NCI-H1930 (cell line): ENCODE measurements at regions not wholly inside any gene's neighbourhood (a gene's known extent, or its start where the extent isn't known, plus 50 kb on each side); places are given as distances from the start of the nearest gene placed in this dataset.
"Not testable (repeated sequence)": the region's sequence is repeated elsewhere in the genome, so short reads cannot be mapped to it uniquely, and the experiment has no call there.

Experiments used
- DNase-seq, 2 experiments: peaks; one replicate each; lab custom pipeline; 2025; lab: John Stamatoyannopoulos, UW

DNA sequence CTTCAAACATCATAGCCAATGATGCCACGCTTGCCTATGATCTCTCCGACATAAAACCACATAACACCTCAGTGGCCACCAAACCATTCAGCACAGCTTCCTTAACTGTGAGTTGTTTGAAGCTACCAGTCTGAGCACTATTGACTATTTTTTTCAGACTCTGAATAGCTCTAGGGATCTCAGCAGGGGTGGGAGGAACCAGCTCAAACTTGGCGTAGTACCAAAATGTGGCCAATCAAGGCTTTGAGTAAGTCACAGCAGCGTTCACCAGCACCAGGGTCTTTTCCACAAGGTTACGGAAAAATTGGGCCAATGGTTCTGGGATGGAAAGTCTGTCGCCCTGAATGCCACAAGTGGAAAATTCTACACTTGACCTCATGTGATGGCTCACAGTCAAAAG, 70.6 kb downstream of the SMPDL3A start:
- DNase-seq, result no peak

DNA sequence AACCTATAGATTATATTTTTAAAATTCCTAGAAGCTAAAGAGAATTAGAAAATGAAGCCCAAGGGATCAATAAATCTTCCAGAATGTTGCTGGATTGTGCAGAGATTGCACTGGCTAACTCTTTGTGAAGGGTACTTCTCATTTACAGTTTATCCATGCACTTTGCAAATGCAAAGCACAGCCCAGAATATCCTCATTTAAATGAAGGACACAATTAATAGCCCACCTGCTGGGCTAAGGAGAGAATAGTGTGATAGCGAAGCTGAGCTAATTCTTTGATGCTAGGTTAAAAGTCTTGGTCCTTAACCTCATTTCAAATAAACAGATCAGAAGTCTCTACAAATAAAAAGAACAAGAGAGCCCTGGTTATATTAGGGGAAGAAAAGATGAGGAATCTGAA, 72.5 kb downstream of the SMPDL3A start:
- DNase-seq, result no peak

DNA sequence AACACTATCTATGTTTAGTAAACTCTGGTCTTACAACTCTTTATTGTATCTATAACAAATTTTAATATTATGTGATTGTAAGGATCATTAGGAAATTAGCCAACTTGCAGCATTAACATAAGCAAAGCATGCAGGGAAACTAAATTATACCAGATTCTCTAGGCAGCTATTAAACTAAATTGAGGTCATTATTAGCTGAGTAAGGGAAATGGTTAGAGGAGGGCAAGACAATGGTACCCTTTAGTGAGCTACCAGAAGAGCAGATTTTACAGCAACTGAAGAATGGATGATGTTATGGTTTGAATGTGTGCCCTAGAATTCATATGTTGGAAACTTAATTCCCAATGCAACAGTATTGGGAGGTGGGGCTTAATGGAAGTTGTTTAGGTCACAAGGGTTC, 79.1 kb downstream of the SMPDL3A start:
- DNase-seq, result no peak

DNA sequence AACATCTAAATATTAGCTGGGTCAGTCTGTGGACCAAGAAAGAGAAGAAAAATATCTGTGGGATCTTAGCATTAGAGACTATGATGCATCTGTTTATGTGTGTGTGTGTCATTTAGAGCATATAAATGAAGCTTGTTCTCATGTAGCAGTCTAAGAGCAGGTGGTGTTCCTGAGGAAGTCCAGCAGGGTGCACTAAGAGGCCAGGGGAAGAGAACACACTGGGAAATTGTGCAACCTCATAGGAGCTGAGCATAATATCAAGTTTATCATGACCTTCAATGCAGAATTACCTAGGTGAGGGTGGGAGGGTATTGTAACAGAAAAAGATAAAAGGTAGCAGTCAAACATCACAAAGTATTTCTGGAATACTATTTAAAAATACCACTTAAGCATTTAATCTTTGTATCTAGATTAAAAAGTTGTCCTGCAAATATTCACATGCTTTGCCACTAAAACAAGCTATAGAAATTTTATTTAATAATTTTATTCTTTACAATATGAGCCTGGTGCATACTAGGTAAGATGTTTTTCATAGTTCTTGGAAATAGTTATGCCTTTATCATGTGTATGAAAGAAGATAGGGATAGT, 80.5 kb downstream of the SMPDL3A start:
- peak; percentile 38 to 48 for DNase-seq

DNA sequence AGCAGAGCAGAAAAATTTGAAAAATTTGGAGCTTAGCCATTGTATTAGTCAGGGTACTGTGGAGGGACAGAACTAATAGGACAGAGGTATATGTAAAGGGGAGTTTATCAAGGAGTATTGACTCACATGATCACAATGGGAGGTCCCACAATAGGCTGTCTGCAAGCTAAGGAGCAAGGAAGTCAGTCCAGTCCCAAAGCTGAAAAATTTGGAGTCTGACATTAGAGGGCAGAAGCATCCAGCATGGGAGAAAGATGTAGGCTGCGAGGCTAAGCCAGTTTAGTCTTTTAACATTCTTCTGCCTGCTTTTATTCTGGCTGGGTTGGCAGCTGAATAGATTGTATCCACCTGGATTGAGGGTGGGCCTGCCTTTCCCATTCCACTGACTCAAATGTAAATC, 82.0 kb downstream of the SMPDL3A start:
- no peak for DNase-seq

DNA sequence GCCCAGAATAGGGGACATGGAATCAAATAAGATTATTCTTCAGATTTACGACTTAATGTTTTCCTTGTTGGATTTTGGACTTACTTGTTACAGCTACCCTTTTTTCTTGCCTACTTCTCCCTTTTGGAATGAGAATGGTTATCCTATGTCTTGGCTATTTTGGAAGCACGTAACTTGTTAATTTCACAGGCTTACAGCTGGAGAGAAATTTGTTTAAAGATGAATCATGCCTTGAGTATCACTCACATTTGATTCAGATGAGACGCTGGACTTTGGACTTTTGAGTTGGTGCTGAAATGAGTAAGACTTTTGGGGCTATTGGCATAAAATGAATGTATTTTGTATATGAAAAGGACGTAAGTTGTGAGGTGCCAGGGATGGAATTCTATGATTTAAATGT, 83.3 kb downstream of the SMPDL3A start:
- DNase-seq, result no peak

DNA sequence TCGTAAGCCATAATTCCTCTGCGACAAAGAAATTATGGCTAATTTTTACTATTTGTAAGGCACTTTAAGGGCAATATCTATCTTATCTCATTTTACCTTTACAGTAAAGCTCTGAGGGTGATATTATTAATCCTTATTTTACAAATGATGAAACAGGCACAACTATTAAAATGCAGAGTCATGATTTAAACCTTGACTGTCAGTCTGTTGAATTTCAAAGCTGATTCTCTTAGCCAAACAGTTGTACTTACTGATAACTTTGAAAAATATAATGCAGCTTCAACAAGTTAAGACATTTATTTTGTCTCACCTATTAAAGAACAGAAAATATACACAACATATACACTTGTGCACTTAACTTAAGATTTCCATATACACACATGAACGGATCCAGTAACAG, 88.2 kb downstream of the SMPDL3A start:
- DNase-seq, result no peak

GRCh38 chr6:122878796-122879195, 89.7 kb downstream of the SMPDL3A start:
- DNase-seq, result no peak

GRCh38 chr6:122886481-122886880, 97.4 kb downstream of the SMPDL3A start:
- no peak for DNase-seq

GRCh38 chr6:122887941-122888340, 98.9 kb downstream of the SMPDL3A start:
- no peak for DNase-seq

DNA sequence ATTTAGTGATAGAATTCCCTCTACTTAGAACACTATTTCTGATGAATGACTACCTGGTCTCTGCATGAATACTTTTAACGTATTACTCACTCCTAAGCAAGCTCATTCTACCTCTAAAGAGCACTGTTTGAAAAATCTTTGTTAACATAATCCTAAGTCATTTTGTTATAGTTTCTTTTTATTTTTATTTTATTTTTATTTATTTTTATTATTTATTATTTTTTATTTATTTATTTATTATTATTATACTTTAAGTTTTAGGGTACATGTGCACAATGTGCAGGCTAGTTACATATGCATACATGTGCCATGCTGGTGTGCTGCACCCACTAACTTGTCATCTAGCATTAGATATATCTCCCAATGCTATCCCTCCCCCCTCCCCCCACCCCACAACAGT, 99.6 kb downstream of the SMPDL3A start:
- DNase-seq, result not testable (repeated sequence)

GRCh38 chr6:122890250-122890649, 101.2 kb downstream of the SMPDL3A start:
- DNase-seq, result no peak

DNA sequence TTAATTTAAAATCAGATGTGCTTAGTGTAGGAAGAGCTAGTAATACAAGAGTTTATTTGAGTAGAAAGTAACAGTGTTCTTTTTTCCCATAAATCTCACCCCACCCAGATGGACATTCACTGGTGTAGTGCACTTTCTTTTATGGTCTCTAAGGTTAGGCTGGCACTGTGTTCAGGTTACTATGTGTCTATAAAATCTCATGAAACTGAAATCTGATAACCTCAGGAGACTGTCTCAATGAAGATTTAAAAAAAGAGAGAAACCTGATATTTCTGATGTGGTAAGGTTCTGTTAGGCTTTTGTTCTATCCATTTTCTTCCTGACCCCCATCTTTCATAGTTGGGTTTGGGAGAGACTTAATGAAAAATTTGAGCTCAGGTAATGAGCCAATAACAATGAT, 101.2 kb upstream of the CLVS2 start:
- DNase-seq, result no peak

DNA sequence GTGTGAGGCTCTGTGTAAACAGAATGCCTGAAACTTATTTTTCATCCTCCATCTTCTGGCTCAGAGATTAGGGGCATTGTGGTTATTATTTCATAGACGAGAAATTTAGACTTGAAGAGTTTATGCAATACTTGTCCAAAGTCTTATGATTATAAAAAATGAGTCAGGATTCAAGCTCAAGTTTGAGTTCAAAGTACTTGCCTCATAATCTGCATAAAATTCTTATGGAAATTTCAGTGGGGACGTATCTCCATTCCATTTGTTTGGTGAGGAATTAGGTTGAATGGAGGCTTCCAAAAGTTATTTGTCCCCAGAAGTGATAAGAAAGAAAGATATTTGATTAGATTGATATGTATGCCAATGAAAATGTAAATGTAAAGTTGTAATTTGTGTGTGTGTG, 93.7 kb upstream of the CLVS2 start:
- no peak for DNase-seq

DNA sequence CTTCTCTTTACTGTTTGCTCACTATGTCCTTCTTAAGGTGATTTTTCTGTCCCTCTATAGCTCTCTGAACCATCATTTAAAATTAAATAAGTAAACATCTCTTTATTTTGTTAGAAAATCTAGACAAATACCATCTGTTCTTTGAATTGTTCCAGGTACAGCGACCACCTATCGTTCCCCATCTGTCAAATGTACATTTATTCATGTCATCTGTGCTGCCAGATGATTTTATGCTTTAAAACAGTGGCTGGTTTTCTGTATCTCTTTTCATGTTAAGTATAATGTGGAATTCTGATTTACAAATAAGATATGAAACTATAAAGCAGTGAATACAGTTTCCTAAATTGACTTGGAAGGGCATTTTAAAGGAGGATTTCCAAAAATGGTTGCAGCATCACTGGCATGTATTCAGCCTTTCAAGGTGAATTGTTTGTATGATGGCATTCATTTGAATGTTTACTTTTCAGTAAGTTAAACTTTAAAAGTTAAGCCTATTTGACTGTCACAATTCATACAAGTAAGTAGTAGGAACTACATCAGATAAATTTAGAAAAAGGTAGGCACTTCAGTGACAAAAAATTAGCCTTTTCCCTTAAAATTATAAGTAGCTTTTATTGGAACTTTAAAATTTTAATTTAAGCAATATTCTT, 92.6 kb upstream of the CLVS2 start:
- DNase-seq, result no peak

DNA sequence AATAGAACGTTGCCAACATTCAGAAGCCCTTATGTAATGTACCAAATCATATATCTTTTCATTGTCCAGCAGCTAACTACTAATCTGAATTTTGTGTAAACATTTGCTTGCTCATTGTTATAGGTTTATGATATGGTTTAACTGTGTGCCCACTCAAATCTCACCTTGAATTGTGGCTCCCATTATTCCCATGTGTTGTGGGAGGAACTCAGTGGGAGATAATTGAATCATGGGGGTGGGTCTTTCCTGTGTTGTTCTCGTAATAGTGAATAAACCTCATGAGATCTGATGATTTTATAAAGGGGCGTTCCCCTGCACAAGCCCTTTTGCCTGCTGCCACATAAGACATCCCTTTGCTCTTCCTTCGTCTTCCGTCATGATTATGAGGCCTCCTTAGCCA, 91.9 kb upstream of the CLVS2 start:
- DNase-seq, result no peak

GRCh38 chr6:122913558-122913957, 82.5 kb upstream of the CLVS2 start:
- DNase-seq, result no peak

- DNase-seq, result no peak
Measured at GRCh38 chr6:122918714-122919113, 77.3 kb upstream of the CLVS2 start.

DNA sequence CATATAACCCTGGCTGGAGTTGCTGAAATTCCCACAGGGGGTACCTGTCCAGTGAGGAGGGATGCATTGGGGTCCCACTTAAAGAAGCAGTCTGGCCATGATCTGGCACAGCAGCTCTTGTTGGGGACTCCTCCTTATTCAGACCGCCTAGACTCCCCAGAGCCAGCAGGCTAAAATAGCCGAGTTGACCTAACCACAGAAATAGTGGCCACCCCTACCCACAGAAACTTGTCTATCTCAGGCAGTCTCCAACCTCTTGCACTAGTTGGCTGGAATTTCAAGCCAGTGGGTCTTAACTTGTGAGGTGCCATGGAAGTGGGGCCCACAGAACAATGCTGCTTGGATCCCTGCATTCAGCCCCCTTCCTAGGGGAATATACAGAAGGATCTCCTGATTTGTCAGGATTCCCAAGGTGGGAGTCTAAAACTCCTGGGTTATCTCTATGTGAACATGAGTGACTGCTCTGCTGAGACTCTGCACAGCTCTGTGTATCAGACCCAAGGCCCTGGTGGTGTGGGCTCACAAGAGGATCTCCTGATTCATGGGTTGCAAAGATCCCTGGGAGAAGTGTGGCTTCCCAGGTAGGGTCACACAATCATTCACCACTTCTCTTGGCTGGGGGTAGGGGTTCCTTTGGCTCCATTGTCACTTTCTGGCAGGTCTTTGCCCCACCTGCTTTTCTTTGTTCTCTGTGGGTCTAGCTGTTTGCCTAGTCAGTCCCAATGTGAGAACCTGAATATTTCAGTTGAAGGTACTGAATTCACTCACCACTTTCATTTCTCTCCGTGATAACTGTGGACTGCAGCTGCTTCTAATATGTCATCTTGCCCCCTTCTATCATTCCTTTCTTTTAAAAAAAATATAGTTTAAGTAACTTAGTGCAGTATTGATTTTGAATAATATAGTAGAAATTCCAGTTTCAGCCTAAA, 65.5 kb upstream of the CLVS2 start:
- DNase-seq, result no peak

GRCh38 chr6:122931916-122932315, 64.1 kb upstream of the CLVS2 start:
- DNase-seq, result no peak

DNA sequence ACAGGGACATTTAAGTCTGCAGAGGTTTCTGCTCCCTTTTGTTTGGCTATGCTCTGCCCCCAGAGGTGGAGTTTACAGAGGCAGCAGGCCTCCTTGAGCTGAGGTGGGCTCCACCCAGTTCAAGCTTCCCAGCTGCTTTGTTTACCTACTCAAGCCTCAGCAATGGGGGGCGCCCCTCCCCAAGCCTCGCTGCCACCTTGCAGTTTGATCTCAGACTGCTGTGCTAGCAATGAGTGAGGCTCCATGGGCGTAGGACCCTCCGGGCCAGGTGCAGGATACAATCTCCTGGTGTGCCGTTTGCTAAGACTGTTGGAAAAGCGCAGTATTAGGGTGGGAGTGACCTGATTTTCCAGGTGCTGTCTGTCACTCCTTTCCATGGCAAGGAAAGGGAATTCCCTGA, 51.1 kb upstream of the CLVS2 start:
- not testable (repeated sequence) for DNase-seq
